ENCODE measurements at regions not wholly inside any gene's neighbourhood (a gene's known extent, or its start where the extent isn't known, plus 50 kb on each side); places are given as distances from the start of the nearest gene placed in this dataset.

GRCh38 chr2:39512434-39512935 lies 75.4 kb upstream of the MAP4K3 start:
- no peak for DNase-seq (ENCODE audit: low read depth)
- H3K4me3 ChIP-seq (ENCODE audit: low read depth, low read length): no peak overlapping the region

GRCh38 chr2:39512941-39513340 lies 75.9 kb upstream of the MAP4K3 start:
- DNase-seq (ENCODE audit: low read depth): no peak
- H3K4me3 ChIP-seq (ENCODE audit: low read depth, low read length): no peak overlapping the region

- H3K4me3 ChIP-seq (ENCODE audit: low read depth, low read length): no peak overlapping the region
- peak; percentile 95 for DNase-seq (ENCODE audit: low read depth)
Observed at GRCh38 chr2:39513641-39514094, 76.6 kb upstream of the MAP4K3 start.

GRCh38 chr2:39514825-39515224 lies 77.7 kb upstream of the MAP4K3 start:
- no peak overlapping the region for H3K4me3 ChIP-seq (ENCODE audit: low read depth, low read length)
- DNase-seq (ENCODE audit: low read depth): no peak

- DNase-seq (ENCODE audit: low read depth): no peak
- H3K4me3 ChIP-seq (ENCODE audit: low read depth, low read length): no peak overlapping the region
Observed at GRCh38 chr2:39515273-39515896, 78.3 kb upstream of the MAP4K3 start.

GRCh38 chr2:39515897-39516346 lies 78.8 kb upstream of the MAP4K3 start:
- no peak for DNase-seq (ENCODE audit: low read depth)
- H3K4me3 ChIP-seq (ENCODE audit: low read depth, low read length): no peak overlapping the region

GRCh38 chr2:39516347-39517101 lies 79.4 kb upstream of the MAP4K3 start:
- H3K4me3 ChIP-seq (ENCODE audit: low read depth, low read length): no peak overlapping the region
- peak; percentile 77 for DNase-seq (ENCODE audit: low read depth)

- DNase-seq (ENCODE audit: low read depth): no peak
- H3K4me3 ChIP-seq (ENCODE audit: low read depth, low read length): no peak overlapping the region
Observed at GRCh38 chr2:39517102-39517436, 80.0 kb upstream of the MAP4K3 start.

- no peak for DNase-seq (ENCODE audit: low read depth)
- no peak overlapping the region for H3K4me3 ChIP-seq (ENCODE audit: low read depth, low read length)
Observed at GRCh38 chr2:39517622-39518021, 80.5 kb upstream of the MAP4K3 start.

- DNase-seq (ENCODE audit: low read depth): no peak
- no peak overlapping the region for H3K4me3 ChIP-seq (ENCODE audit: low read depth, low read length)
Observed at GRCh38 chr2:39519886-39520285, 82.8 kb upstream of the MAP4K3 start.

- no peak for DNase-seq (ENCODE audit: low read depth)
Observed at GRCh38 chr2:39521876-39522517, 84.9 kb upstream of the MAP4K3 start.

GRCh38 chr2:39522518-39522877 lies 85.4 kb upstream of the MAP4K3 start:
- DNase-seq (ENCODE audit: low read depth): no peak
- H3K4me3 ChIP-seq (ENCODE audit: low read depth, low read length): no peak overlapping the region

More at GRCh38 chr2:39521876-39522517, 84.9 kb upstream of the MAP4K3 start:
- H3K4me3 ChIP-seq (ENCODE audit: low read depth, low read length): no peak overlapping the region

- H3K4me3 ChIP-seq (ENCODE audit: low read depth, low read length): no peak overlapping the region
- peak; percentile 91 for DNase-seq (ENCODE audit: low read depth)
Observed at GRCh38 chr2:39523308-39524044, 86.4 kb upstream of the MAP4K3 start.

- no peak for DNase-seq (ENCODE audit: low read depth)
- H3K4me3 ChIP-seq (ENCODE audit: low read depth, low read length): no peak overlapping the region
Observed at GRCh38 chr2:39524061-39524460, 87.0 kb upstream of the MAP4K3 start.

GRCh38 chr2:39524756-39525635 lies 87.9 kb upstream of the MAP4K3 start:
- no peak overlapping the region for H3K4me3 ChIP-seq (ENCODE audit: low read depth, low read length)
- no peak for DNase-seq (ENCODE audit: low read depth)

- H3K4me3 ChIP-seq (ENCODE audit: low read depth, low read length): no peak overlapping the region
- no peak for DNase-seq (ENCODE audit: low read depth)
Observed at GRCh38 chr2:39525636-39526412, 88.7 kb upstream of the MAP4K3 start.

- no peak overlapping the region for H3K4me3 ChIP-seq (ENCODE audit: low read depth, low read length)
- no peak for DNase-seq (ENCODE audit: low read depth)
Observed at GRCh38 chr2:39528701-39529100, 91.6 kb upstream of the MAP4K3 start.

- H3K4me3 ChIP-seq (ENCODE audit: low read depth, low read length): no peak overlapping the region
- no peak for DNase-seq (ENCODE audit: low read depth)
Observed at GRCh38 chr2:39529836-39530235, 92.8 kb upstream of the MAP4K3 start.

All from skeletal muscle cell (primary cell).